SK-N-SH treated with all-trans-retinoic acid at 6 μM for 48 hours (cell line): ENCODE measurements at regions not wholly inside any gene's neighbourhood (a gene's known extent, or its start where the extent isn't known, plus 50 kb on each side); places are given as distances from the start of the nearest gene placed in this dataset.

Source experiments
- ATAC-seq: fragments of 200-7000 bp; cut with Tn5 transposase; 3 replicates; pipeline ENCODE4 v1.9.1; 2020; ENCODE audit warnings: mild to moderate bottlenecking, moderate library complexity
- ARNTL ChIP-seq: fragments of 450-650 bp; formaldehyde crosslinking; IDR thresholded peaks from 2 replicates; pipeline ENCODE4 v1.5.0; 2020; ENCODE audit warnings: low read depth, mild to moderate bottlenecking, moderate library complexity, borderline replicate concordance
- BACH2 ChIP-seq: fragments of 250-450 bp; sonication (Bioruptor Pico); IDR thresholded peaks from 2 replicates; pipeline ENCODE4 v1.9.0; 2021; ENCODE audit warnings: mild to moderate bottlenecking, borderline replicate concordance
- CSDC2 ChIP-seq: fragments of 250-450 bp; sonication (Bioruptor Pico); IDR thresholded peaks from 2 replicates; pipeline ENCODE4 v1.5.0; 2020; ENCODE audit warnings: mild to moderate bottlenecking, moderate library complexity
- CSRNP3 ChIP-seq: fragments of 250-450 bp; sonication (Bioruptor Pico); IDR thresholded peaks from 2 replicates; pipeline ENCODE4 v1.5.1; 2021; ENCODE audit warnings: mild to moderate bottlenecking, moderate library complexity
- ESRRG ChIP-seq: fragments of 250-450 bp; sonication (Bioruptor Pico); IDR thresholded peaks from 2 replicates; pipeline ENCODE4 v1.6.1; 2021; ENCODE audit warnings: mild to moderate bottlenecking
- GLIS3 ChIP-seq: fragments of 250-450 bp; sonication (Bioruptor Pico); IDR thresholded peaks from 2 replicates; pipeline ENCODE4 v1.5.0; 2020; ENCODE audit warnings: mild to moderate bottlenecking, moderate library complexity
- ISL1 ChIP-seq: fragments of 250-450 bp; sonication (Bioruptor Pico); IDR thresholded peaks from 2 replicates; pipeline ENCODE4 v2.1.2; 2022; ENCODE audit warnings: mild to moderate bottlenecking, moderate library complexity
- PATZ1 ChIP-seq: fragments of 250-450 bp; sonication (Bioruptor Pico); IDR thresholded peaks from 2 replicates; pipeline ENCODE4 v1.8.0; 2020; ENCODE audit warnings: mild to moderate bottlenecking, moderate library complexity, borderline replicate concordance
- POU6F1 ChIP-seq: fragments of 250-450 bp; sonication (Bioruptor Pico); IDR thresholded peaks from 2 replicates; pipeline ENCODE4 v1.8.0; 2021; ENCODE audit warnings: low read depth, mild to moderate bottlenecking, moderate library complexity, borderline replicate concordance
- PPARA ChIP-seq: fragments of 250-450 bp; sonication (Bioruptor Pico); IDR thresholded peaks from 2 replicates; pipeline ENCODE4 v1.5.0; 2020; ENCODE audit warnings: mild to moderate bottlenecking, borderline replicate concordance
- RARB ChIP-seq: fragments of 250-450 bp; sonication (Bioruptor Pico); IDR thresholded peaks from 2 replicates; pipeline ENCODE4 v1.8.0; 2021; ENCODE audit warnings: mild to moderate bottlenecking, moderate library complexity
- SNAI2 ChIP-seq: fragments of 250-450 bp; sonication (Bioruptor Pico); IDR thresholded peaks from 2 replicates; pipeline ENCODE4 v1.5.0; 2020; ENCODE audit warnings: mild to moderate bottlenecking, moderate library complexity
- TCF4 ChIP-seq: fragments of 250-450 bp; sonication (Bioruptor Pico); IDR thresholded peaks from 2 replicates; pipeline ENCODE4 v1.8.0; 2021; ENCODE audit warnings: mild to moderate bottlenecking, moderate library complexity, borderline replicate concordance
- TOX ChIP-seq: fragments of 250-450 bp; sonication (Bioruptor Pico); IDR thresholded peaks from 2 replicates; pipeline ENCODE4 v1.8.0; 2021; ENCODE audit warnings: mild to moderate bottlenecking, moderate library complexity, borderline replicate concordance
- ZC3H10 ChIP-seq: fragments of 250-450 bp; sonication (Bioruptor Pico); IDR thresholded peaks from 2 replicates; pipeline ENCODE4 v1.5.1; 2021; ENCODE audit warnings: mild to moderate bottlenecking, moderate library complexity
- ZFP30 ChIP-seq: fragments of 450-650 bp; formaldehyde crosslinking; IDR thresholded peaks from 2 replicates; pipeline ENCODE4 v1.5.0; 2022; ENCODE audit warnings: mild to moderate bottlenecking, moderate library complexity
- ZNF565 ChIP-seq: fragments of 450-650 bp; formaldehyde crosslinking; conservative IDR thresholded peaks from 2 replicates; pipeline ENCODE4 v1.5.0; 2020; ENCODE audit warnings: low read depth, mild to moderate bottlenecking, moderate library complexity
- ZNF70 ChIP-seq: fragments of 450-650 bp; formaldehyde crosslinking; IDR thresholded peaks from 2 replicates; pipeline ENCODE4 v1.5.0; 2020; ENCODE audit warnings: mild to moderate bottlenecking, moderate library complexity
- ZNF8 ChIP-seq: fragments of 450-650 bp; formaldehyde crosslinking; IDR thresholded peaks from 2 replicates; pipeline ENCODE4 v1.5.0; 2020; ENCODE audit warnings: mild to moderate bottlenecking, moderate library complexity
- TF ChIP-seq, protein P1 (sequence below): fragments of 250-450 bp; sonication (Bioruptor Pico); IDR thresholded peaks from 2 replicates; pipeline ENCODE4 v1.5.0; 2020; ENCODE audit warnings: mild to moderate bottlenecking, moderate library complexity
- TF ChIP-seq, protein P2 (sequence below): fragments of 250-450 bp; sonication (Bioruptor Pico); IDR thresholded peaks from 2 replicates; pipeline ENCODE4 v1.5.1; 2020; ENCODE audit warnings: low read depth, mild to moderate bottlenecking, moderate library complexity

DNA sequence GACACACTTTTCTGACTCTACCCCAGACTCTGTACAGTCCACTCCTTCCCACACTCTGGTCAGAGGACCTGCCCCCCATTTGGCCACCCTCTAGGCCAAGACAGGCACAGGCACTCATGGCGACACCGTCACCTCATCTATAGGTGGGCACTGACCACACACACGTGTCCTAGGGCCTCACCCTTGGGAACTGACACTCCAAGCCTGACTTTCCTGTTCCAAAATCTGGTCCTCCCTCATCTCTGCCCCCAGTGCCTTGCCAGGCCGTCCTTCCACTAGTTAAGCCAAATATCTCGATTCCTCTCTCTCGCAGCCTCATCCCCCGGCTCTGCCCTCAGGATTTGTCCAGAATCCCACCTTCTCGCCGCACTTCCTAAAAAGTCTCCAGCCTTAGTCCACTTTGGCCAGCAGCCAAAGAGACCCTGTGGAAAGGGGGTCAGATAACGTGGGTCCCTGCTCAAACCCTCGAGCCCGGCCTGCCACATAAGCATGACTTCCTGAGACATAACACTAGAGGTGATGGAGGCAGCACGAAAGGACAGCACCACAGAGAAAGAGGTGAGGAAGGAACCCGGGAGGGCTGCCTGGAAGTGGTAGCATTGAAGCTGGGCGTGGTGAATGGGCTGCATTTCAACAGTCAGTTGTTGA is 105.8 kb upstream of the OTOS start (continued):
- TF ChIP-seq, protein P1, sequence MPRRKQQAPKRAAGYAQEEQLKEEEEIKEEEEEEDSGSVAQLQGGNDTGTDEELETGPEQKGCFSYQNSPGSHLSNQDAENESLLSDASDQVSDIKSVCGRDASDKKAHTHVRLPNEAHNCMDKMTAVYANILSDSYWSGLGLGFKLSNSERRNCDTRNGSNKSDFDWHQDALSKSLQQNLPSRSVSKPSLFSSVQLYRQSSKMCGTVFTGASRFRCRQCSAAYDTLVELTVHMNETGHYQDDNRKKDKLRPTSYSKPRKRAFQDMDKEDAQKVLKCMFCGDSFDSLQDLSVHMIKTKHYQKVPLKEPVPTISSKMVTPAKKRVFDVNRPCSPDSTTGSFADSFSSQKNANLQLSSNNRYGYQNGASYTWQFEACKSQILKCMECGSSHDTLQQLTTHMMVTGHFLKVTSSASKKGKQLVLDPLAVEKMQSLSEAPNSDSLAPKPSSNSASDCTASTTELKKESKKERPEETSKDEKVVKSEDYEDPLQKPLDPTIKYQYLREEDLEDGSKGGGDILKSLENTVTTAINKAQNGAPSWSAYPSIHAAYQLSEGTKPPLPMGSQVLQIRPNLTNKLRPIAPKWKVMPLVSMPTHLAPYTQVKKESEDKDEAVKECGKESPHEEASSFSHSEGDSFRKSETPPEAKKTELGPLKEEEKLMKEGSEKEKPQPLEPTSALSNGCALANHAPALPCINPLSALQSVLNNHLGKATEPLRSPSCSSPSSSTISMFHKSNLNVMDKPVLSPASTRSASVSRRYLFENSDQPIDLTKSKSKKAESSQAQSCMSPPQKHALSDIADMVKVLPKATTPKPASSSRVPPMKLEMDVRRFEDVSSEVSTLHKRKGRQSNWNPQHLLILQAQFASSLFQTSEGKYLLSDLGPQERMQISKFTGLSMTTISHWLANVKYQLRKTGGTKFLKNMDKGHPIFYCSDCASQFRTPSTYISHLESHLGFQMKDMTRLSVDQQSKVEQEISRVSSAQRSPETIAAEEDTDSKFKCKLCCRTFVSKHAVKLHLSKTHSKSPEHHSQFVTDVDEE (CRISPR knock-in tag), result no peak
- no peak for TF ChIP-seq POU6F1
- TF ChIP-seq ZNF70 (CRISPR knock-in tag), result no peak

GRCh38 chr2:240247241-240247867 is 106.9 kb upstream of the OTOS start:
- no peak for ATAC-seq
- no peak for TF ChIP-seq RARB (CRISPR knock-in tag)
- TF ChIP-seq BACH2 (CRISPR knock-in tag), result no peak
- no peak for TF ChIP-seq POU6F1
- TF ChIP-seq CSRNP3 (CRISPR knock-in tag), result no peak
- TF ChIP-seq, protein P2, sequence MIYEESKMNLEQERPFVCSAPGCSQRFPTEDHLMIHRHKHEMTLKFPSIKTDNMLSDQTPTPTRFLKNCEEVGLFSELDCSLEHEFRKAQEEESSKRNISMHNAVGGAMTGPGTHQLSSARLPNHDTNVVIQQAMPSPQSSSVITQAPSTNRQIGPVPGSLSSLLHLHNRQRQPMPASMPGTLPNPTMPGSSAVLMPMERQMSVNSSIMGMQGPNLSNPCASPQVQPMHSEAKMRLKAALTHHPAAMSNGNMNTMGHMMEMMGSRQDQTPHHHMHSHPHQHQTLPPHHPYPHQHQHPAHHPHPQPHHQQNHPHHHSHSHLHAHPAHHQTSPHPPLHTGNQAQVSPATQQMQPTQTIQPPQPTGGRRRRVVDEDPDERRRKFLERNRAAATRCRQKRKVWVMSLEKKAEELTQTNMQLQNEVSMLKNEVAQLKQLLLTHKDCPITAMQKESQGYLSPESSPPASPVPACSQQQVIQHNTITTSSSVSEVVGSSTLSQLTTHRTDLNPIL (CRISPR knock-in tag), result no peak
- TF ChIP-seq PATZ1 (CRISPR knock-in tag), result no peak
- TF ChIP-seq GLIS3, result no peak
- TF ChIP-seq PPARA (CRISPR knock-in tag), result no peak
- TF ChIP-seq TOX, result no peak
- no peak for TF ChIP-seq ISL1
- TF ChIP-seq ZFP30 (CRISPR knock-in tag), result no peak
- TF ChIP-seq SNAI2 (CRISPR knock-in tag), result no peak
- no peak for TF ChIP-seq CSDC2 (CRISPR knock-in tag)
- no peak for TF ChIP-seq ESRRG
- TF ChIP-seq, all 23 proteins: peak for 0

GRCh38 chr2:240247868-240248720 is 107.6 kb upstream of the OTOS start:
- no peak for ATAC-seq
- TF ChIP-seq ISL1 (no peak), ZNF565 (CRISPR knock-in tag) (no peak), ZC3H10 (CRISPR knock-in tag) (no peak), PPARA (CRISPR knock-in tag) (no peak), ARNTL (no peak), TCF4 (no peak), SNAI2 (CRISPR knock-in tag) (no peak), ESRRG (no peak), PATZ1 (CRISPR knock-in tag) (no peak), BACH2 (CRISPR knock-in tag) (no peak), CSDC2 (CRISPR knock-in tag) (no peak), ZNF8 (CRISPR knock-in tag) (no peak)
